ENCODE measurements at regions not wholly inside any gene's neighbourhood (a gene's known extent, or its start where the extent isn't known, plus 50 kb on each side); places are given as distances from the start of the nearest gene placed in this dataset.

DNA sequence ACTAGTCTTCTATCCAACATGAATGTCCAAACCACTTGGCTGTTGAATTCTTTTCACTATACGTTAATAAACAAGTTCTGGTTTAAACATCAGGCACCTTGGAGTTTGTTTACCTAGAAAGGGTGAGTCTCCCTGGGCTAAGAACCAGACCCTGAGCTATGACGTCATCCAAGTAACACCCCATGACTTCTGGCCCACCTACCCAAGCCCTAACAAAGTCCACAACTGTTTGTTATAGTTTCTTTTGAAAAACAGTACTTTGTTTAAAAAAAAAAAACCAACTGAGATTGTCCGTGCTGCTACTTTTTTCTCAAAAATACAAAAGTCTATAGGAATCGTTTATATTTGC, 146.9 kb upstream of the BEND6 start:
- TF ChIP-seq, protein P1, sequence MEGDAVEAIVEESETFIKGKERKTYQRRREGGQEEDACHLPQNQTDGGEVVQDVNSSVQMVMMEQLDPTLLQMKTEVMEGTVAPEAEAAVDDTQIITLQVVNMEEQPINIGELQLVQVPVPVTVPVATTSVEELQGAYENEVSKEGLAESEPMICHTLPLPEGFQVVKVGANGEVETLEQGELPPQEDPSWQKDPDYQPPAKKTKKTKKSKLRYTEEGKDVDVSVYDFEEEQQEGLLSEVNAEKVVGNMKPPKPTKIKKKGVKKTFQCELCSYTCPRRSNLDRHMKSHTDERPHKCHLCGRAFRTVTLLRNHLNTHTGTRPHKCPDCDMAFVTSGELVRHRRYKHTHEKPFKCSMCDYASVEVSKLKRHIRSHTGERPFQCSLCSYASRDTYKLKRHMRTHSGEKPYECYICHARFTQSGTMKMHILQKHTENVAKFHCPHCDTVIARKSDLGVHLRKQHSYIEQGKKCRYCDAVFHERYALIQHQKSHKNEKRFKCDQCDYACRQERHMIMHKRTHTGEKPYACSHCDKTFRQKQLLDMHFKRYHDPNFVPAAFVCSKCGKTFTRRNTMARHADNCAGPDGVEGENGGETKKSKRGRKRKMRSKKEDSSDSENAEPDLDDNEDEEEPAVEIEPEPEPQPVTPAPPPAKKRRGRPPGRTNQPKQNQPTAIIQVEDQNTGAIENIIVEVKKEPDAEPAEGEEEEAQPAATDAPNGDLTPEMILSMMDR (IDR thresholded peaks at IDR 0.05; ENCODE audit: borderline replicate concordance, insufficient read depth, low read depth, low read length) = no peak
- no peak overlapping the region for H3K4me3 ChIP-seq (ENCODE audit: low read depth, low read length)

GRCh38 chr6:56807326-56807988, 147.4 kb upstream of the BEND6 start:
- TF ChIP-seq, protein P1 (IDR thresholded peaks at IDR 0.05; ENCODE audit: borderline replicate concordance, insufficient read depth, low read depth, low read length) = no peak
- no peak overlapping the region for H3K4me3 ChIP-seq (ENCODE audit: low read depth, low read length)

GRCh38 chr6:56806368-56806767, 148.5 kb upstream of the BEND6 start:
- TF ChIP-seq, protein P1 (IDR thresholded peaks at IDR 0.05; ENCODE audit: borderline replicate concordance, insufficient read depth, low read depth, low read length) = no peak
- H3K4me3 ChIP-seq (ENCODE audit: low read depth, low read length) = no peak overlapping the region

GRCh38 chr6:56804996-56805395, 149.9 kb upstream of the BEND6 start:
- TF ChIP-seq, protein P1 (IDR thresholded peaks at IDR 0.05; ENCODE audit: borderline replicate concordance, insufficient read depth, low read depth, low read length) = no peak
- H3K4me3 ChIP-seq (ENCODE audit: low read depth, low read length) = no peak overlapping the region

GRCh38 chr6:56803594-56803993, 151.3 kb upstream of the BEND6 start:
- TF ChIP-seq, protein P1 (IDR thresholded peaks at IDR 0.05; ENCODE audit: borderline replicate concordance, insufficient read depth, low read depth, low read length) = no peak
- no peak overlapping the region for H3K4me3 ChIP-seq (ENCODE audit: low read depth, low read length)

DNA sequence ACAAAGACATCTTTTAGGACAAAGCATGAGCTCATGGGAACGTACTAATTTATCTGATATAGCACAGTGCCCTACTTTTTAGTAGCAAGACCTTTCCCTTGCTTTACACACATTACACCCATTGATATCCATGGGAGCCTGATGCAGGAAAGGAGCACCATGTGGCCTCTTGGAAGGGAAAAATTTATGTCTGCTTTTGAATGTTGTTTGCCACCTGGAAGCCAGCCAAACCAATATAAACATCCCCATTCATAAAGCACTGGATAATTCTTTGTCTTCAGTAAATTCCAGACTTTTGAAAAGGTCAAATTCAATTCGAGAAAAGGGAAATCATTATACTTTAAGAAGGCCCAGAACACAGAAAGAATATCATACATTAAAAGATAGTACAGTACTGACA, 152.3 kb upstream of the BEND6 start:
- no peak overlapping the region for H3K4me3 ChIP-seq (ENCODE audit: low read depth, low read length)
- TF ChIP-seq, protein P1 (IDR thresholded peaks at IDR 0.05; ENCODE audit: borderline replicate concordance, insufficient read depth, low read depth, low read length) = no peak

DNA sequence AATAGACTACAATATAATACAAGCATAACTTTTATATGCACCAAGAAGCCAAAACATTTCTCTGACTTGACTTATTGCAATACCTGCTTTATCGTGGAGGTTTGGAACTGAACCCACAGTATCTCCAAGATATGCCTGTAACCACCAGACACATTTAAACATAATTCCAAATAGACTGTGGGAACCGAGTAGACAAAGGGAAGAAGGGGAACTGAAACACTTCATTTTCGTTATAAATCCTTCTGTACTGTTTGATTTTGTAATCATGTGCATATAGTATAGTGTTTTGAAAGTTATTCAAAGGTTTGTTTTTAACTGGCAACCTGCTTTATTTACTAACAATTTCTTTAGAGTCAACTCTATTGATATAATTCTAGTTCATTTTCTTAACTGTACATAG, 154.9 kb upstream of the BEND6 start:
- no peak overlapping the region for H3K4me3 ChIP-seq (ENCODE audit: low read depth, low read length)
- TF ChIP-seq, protein P1 (IDR thresholded peaks at IDR 0.05; ENCODE audit: borderline replicate concordance, insufficient read depth, low read depth, low read length) = no peak

Measured in GM12875 (cell line).